ENCODE measurements at regions not wholly inside any gene's neighbourhood (a gene's known extent, or its start where the extent isn't known, plus 50 kb on each side); places are given as distances from the start of the nearest gene placed in this dataset.

DNA sequence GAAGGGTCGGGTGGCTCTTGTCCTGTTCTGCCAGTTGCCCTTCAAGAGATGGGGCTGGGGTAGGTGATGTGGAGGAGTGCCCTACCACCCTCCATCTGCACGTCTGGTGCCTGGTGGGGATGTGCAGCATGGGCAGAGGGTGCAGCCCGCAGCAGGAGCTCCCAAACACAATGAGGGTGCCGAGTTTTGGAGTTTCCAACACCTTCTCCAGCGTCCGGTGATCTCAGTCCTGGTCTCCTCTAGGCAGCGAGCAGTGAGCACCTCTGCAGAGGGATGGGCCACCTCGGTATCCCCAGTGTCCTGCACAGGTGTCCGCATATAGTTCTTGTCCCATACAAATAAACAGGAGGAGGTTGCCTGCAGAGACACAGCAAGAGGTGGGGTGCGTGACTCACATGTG lies 136.0 kb downstream of the ENGASE start:
- no peak for DNase-seq (ENCODE audit: low spot score)
- FAIRE-seq: no peak

DNA sequence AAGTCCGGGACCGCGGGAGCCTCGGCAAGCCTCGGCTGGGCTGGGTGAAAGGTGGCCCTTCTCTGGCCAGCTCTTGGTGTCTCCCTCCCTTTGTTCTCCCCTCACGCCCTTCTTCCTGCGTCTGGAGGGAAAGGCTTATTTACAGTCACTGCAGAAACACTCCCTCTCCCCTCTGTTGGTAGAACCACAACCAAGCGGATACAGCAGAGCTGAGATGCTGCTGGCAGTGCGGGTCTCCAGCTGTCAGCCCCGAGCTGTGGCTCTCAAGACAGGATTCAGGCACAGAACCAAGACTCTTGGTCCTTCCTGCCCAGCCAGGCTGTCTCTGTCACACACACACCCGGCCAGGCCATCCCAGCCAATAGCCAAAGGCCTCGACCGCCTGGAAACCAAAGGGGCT lies 133.3 kb downstream of the ENGASE start:
- FAIRE-seq: no peak
- DNase-seq (ENCODE audit: low spot score): no peak

DNA sequence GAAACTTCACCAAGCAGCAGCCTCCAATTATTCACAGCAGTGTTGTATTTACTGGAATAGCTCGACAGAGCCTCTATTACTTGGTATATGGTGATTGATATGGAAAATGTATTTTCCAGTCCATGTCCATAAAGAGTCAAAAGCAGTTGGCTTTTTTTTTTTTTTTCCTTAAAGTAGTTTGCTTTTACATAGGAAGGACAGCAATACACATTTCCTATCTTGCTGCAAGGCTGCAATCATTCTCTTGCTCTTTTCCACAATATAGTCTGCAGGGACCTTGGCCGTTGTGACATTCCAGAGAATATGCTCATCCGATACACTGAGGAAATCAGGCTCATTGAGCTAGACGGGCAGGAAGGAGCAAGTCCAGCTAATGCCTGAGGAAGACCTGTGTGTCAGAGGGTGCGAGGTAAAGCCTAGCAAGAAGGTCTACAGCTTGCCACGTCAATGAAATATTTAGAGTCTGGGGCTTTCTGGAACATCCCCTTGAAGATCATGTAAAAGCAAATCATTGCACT lies 131.1 kb downstream of the ENGASE start:
- FAIRE-seq (peak; percentile 75), DNase-seq (ENCODE audit: low spot score) (peak; percentile 74)

DNA sequence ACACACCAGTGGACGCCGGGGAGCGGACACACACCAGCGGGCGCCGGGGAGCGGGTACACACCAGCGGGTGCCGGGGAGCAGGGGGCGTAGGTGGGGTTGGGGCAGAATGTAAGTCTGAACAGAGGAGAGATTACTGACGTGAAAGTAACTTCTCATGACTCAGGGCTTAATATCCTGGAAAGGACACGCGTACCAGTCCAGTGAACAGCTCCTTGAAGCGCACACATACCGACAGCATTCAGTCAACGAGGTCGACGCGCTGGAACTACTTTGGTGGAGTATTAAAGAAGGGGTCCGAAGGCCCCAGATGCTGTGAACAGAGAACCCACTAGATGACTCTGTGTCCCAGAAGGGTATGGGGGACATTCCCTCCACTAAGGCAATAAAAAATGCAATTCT lies 129.6 kb downstream of the ENGASE start:
- FAIRE-seq (no peak), DNase-seq (ENCODE audit: low spot score) (peak; percentile 49)

DNA sequence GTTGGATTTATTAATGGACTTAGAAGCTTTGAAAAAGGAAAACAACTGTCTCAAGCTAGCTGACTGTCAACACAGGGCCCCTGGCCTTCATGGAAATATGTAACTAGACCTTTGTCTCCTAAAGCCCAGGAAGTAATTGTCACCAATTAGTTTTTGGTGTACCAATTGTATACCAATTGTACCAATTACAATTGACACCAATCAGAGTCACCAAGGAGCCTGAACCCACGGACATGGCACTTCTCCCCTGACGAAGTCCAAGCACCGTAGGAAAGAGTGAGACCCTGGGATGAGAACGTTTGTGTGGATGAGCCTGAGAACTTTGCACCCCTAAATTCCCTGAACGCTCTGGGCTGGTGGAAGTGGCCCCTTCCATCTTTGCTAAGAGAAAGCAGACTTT lies 129.0 kb downstream of the ENGASE start:
- DNase-seq (ENCODE audit: low spot score) (no peak), FAIRE-seq (no peak)

DNA sequence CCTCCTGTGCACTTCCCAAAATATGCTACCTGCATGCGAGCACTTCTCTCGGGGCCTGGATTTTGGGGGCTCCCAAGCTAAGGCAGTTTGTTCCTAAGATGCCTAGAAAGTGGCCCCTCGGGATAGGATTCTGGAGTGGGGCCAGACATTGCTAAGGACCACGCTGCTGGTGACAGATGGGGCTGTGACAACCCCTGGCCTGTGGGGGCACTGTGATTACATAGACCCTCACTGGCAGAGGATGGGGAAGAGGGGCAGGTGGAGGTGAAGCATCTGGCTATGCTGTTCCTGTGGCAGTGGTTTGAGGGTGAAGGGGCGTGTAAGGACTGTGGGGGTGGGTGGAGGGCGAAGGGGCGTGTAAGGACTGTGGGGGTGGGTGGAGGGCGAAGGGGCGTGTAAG lies 128.4 kb downstream of the ENGASE start:
- FAIRE-seq (no peak), DNase-seq (ENCODE audit: low spot score) (no peak)

DNA sequence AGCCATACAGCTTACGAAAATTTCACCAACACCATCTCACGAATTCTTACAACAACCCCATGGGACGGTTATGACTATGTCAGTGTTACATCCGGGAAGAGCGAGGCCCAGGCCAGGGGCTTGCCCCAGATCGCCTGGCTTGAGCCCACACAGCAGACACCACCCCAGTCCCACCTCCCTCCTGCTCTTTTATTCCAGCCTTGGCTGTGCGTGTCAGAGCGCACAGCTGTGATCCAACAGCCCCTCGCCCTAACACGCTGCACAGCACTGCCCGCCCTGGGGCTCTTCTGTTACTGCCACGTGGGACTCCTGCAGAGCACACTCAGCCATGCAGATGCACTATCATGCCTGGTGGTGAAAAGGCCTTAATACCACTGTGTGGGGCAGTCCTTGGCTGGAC lies 127.9 kb downstream of the ENGASE start:
- no peak for FAIRE-seq

DNA sequence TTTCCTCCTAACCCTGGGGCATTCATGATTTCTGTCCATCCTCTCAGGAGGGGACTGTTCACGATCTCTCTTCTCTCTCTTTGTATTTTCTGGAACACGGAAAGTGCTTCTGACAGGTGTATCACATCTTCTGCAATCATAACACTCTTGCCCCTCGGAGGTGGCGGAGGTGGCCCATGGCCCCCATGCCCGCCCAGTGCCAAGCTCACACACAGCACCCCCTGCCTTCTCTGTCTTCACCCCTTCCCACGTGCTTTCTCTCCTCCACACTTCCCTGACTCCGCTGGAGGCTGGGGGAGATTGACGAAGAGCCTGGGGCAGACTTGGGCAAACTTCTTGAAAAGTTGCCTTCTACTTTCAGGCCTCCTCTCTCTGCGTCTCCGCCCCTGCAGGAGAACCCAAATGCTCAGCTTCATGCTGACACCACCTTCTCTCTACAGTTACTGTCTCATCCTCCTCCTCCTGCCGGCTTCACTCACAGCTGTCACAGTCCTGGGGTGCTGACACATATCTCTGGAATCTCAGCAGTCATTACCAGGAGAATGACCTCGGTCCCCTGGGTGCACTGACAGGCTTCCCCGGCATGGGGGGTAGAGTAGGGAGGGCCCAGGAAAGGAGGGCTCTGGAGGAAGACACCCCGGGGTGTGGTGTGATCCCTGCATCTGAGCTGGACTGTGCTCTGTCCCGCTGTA lies 127.1 kb downstream of the ENGASE start:
- DNase-seq (ENCODE audit: low spot score): peak; percentile 88
- FAIRE-seq: peak; percentile 88

More for the DNA sequence above, 127.9 kb downstream of the ENGASE start:
- no peak for DNase-seq (ENCODE audit: low spot score)

DNA sequence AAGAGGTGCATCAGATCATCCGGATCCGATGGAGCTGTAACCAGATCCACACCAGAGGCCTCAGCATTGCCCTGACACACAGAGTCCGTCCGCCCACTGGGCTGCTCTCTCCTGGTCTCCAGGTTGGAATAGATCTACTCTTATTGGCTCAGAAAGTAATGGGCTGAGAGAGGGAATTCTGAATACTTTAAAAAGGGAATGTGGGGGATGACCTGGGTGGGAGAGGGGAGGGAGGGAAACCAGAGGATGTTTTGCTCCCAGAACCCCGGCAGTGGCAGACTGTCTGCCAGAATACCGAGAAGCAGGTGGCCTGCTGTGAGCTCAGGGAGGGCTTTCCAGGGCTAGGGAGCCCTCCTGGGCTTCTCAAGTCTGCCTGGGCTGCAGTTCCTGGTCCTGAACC lies 126.5 kb downstream of the ENGASE start:
- FAIRE-seq (no peak), DNase-seq (ENCODE audit: low spot score) (no peak)

DNA sequence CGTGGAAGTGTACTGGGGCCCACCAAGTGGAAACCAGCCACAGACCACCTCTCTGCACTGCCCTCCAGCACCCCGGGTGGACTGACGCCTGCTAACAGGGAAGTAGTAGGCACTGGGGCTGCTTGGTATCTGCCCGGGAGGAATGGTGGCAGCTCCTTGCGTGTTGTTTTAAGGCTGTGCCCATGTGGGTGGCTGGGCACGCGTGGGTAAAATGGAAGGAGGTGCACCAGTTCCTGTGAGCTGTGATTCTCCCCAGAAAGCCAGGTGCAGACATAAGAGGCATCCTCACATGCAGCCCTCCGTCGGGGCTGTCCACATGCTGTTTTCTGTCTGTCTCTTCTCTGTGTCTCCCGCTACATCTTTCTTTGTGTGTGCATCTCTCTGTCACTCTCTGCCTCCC lies 122.3 kb downstream of the ENGASE start:
- FAIRE-seq (no peak), DNase-seq (ENCODE audit: low spot score) (no peak)

DNA sequence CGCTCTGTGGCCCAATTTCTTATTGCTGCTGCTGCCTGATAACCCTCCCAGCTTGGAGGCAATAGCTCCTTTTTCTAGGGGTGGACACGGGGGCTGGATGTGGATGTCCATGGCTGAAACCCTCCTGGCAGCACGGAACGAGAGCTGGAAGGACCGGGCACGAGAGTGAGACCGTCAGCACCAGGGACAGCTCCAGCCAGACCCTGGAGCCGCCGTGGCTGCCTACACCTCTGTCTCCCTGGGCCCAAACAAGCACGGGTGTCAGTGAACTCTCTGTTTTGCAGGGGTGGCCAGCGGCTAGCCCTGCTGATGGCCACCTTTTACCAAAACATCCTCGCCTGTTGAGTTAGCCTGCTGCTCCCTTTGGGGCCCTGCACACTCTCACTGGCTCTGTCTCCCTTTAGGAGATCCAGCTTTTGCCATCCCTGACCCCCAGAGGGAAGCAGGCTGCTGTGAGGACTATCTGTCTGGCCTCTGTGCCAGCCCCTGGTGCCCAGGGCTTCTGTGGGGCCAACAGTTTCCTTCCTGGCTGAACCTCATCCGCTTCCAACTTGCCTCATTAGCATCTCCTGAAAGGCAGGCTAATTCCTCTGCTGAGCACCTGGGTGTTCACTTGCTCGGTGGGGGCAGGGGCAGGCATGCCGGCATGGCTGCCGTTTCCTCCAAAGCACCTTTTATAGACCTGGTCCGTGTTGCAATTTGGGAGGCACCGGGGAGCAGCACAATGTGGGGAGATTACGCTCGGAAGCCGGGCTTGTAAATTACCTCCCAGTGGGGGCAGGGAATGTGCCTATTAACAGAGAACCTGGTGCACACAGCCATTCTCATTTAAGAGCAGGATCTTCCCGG lies 118.1 kb downstream of the ENGASE start:
- DNase-seq (ENCODE audit: low spot score) (no peak), FAIRE-seq (no peak)

DNA sequence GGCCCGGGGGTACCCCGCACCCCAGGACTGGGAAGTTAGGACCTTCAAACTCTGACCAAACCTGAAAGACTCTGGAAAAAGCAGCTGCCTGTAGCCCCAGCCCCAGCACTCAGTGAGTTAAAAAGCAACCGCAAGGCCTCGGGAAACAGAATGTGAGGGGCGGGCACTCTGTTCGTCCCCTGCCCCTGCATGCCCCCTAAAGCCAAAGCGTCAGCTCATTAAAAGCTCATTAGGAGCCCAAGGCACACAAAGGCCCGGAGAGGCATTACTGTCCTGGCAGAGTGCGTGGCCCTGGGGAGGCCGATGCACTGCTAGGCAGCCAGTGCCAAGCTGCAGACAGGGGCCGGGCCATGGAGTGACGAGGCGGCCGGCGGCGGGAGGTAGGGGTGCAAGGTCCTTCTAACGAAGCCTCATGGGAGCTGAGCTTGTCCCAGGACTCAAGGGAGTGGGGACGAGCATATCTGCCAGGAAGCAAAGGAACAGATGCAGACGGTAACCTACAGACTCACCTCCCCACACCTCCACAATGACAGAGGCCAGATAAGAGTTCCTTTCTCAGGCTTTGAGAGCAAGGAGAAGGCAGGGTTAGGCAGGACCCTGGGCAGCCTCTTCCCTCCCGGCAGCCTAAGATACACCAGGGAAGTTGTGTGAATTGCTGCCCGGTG lies 116.8 kb downstream of the ENGASE start:
- FAIRE-seq (no peak), DNase-seq (ENCODE audit: low spot score) (no peak)

DNA sequence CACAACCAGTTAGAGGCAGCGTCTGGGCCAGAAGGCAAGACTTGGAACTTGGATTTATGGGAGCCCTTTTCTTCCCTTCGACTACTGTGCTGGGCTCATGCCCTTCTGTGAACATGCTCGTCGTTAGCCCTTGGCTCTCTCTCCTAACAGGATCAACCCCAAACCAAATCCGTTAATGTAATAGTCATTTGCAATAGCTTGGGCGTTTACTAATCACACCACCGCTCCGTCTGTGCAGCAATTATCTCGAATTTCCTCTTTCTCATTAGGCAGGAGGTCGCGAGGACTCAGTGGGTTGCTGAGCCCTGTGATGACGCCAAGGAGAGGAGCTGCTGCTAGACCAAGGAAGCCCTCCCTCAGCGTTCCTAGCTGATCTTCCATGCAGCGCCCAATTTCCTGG lies 114.7 kb downstream of the ENGASE start:
- no peak for DNase-seq (ENCODE audit: low spot score)
- FAIRE-seq: no peak

DNA sequence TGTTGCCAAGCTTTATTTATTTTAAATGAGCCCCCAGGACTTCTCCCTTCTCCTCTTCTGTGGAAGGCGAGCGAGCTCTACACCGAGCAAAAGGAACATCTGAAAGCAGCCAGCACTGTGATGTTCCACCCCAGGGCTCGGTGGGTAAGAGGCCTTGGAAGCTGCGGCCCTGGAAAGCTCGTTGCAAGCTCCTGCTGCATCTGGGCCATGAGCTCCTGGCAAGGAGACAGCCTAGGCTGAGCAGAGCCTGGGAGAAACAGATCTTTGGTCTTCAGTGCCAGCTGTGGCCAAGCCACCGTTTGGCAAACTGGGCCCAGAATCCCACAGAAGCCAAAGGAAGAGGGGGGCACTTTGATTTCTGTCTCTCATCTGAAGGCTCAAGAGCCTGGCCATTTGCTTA lies 114.1 kb downstream of the ENGASE start:
- DNase-seq (ENCODE audit: low spot score) (no peak), FAIRE-seq (no peak)

DNA sequence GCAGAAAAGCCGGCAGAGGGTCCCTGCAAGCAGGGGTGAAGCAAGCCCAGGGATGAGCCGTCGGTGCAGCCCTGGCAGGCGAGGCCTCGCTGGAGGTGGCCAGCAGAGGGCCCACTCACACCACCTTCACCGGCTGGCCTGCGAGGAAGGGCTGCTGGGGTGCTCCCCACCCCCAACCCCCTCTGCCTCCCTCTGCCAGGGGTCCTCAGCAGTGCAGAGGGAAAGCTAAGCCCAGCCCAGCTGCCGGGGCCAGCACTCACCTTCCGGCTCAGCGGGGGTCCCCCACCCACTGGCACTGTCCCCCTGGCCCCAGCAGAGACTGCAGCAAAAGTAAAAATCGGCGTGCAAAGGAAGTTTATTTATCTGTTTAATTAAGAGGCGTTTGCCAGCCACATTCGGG lies 113.4 kb downstream of the ENGASE start:
- DNase-seq (ENCODE audit: low spot score) (peak; percentile 8), FAIRE-seq (no peak)

DNA sequence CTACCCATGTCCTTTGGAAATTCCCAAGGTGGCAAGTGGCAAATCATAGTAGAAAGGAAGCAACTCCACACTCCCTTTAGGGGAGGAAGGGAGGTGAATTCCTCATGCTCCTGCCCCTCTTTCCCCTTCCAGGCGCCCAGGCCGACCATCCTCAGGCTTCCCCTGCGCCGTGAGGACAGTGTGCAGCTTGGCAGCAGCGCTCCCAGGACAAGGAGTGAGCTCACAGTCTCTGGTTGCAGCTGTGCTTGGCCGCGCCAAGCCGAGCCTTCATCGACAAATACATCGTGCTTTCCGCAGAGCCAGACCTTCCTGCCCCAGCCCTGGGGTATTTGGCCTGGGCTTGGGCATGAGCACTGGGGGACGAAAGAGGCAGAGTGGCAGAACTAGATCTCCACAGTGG lies 112.6 kb downstream of the ENGASE start:
- no peak for FAIRE-seq

DNA sequence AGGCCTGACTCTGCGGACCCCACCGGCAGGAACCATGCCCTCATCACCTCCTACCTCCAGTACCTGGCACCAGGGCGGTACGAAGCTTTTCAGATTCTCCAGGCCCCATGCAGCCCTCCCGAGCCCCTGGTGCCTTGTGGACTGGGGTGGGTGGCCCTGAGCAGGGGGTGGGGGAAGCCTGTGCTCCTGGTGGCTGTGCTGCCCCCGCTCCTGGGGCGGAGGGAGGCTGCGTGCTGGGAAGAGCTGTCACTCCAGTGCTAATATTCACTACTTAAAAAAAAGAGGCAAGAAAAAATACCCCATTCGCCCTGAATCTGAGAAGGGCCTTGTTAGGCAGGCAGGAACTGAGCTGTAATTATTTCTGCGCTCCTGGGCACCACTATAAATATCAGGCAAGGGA lies 111.8 kb downstream of the ENGASE start:
- no peak for DNase-seq (ENCODE audit: low spot score)
- no peak for FAIRE-seq

More for the DNA sequence above, 112.6 kb downstream of the ENGASE start:
- no peak for DNase-seq (ENCODE audit: low spot score)

DNA sequence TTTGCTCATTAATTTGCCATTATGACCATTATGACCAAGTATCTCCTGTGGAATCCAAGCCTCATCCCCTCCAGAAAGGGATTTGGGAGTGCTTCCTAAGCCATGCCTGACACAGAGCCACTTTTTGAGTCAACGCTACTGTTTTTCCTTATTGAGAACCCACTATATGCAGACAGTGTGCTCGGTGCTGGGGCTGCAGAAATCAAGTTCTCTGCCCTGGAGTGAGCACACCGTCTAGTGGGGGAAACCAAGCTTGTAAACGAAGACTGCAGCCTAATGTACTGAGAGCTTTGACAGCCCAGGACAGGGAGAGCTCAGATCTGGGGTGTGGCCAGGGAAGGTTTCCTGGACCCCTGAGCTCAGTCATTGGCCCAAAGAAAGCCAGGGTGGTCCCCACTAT lies 111.0 kb downstream of the ENGASE start:
- no peak for FAIRE-seq

DNA sequence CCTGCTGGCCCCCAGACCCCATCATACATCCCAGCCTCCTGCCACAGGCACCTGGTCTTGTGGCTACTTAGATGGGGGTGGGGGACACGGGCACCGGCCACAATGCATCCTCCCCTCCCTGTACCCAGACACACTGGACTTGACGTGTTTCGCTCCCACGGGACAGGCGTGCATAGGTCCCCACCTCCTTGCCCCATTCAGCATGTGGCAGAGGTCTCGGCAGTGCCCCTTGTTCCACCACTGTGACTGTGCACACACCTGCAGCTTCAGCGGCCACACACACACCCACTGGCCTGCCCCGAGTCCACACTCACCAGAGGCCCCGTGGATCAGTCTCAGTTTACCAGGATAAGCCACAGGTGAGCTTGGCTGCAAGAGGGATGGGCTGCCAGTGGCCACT lies 109.6 kb downstream of the ENGASE start:
- FAIRE-seq (no peak), DNase-seq (ENCODE audit: low spot score) (no peak)

More for the DNA sequence above, 111.0 kb downstream of the ENGASE start:
- no peak for DNase-seq (ENCODE audit: low spot score)

DNA sequence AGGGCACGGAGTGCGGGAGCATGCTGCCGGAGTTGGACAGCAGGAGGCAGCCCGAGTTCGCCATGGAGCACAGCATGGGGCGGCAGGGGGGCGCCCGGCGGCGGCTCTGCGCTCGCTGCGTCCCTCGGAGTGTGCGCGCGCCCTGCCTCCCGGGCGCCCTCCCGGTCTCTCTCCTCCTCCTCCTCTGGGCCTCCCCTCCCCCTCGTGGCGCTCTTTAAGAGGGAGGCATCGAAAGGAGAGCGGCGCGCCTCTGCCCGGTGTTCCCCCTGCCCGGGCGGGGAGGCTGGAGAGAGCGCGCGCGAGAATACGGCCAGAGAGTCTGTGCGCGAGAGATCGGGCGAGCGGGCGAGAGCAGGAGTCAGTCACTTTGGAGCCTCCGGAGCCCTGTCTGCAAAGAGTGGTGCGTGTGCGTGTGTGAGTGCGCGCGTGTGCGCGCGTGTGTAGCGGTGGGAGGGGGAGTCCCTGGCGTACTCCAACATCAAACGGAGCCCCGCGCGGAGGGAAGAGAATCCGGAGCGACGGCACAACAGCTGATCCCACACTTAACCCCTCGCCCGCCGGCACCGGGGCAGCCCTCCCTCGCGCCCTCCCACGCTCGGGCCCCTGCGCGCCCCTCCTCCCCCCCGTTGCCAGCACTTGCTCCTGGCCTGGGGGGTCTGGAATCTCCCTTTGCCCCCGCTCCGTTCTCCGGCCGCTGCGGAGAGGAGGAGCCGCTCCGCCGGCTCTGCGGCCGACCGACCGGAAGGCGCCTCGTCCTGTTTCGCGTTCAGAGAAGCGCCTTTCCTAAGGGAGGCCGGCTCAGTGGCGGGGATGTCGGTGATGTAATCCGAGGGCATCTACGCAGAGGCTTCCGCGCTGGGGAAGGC lies 108.9 kb downstream of the ENGASE start:
- FAIRE-seq (no peak), DNase-seq (ENCODE audit: low spot score) (no peak)

DNA sequence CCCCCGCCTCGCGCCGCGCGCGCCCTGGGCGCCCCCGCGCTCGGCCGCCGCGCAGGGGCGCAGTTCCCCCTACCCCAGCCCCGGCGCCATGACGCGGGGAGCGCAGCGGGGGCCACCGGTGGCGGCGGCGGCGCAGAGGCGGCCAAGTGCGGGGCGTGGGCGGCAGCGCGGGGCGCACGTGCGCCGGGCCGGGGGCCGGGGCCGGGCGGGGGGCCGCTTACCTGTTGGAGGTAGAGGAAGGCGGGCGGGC lies 108.3 kb downstream of the ENGASE start:
- DNase-seq (ENCODE audit: low spot score): no peak
- FAIRE-seq: no peak
